ENCODE measurements at regions not wholly inside any gene's neighbourhood (a gene's known extent, or its start where the extent isn't known, plus 50 kb on each side); places are given as distances from the start of the nearest gene placed in this dataset.

DNA sequence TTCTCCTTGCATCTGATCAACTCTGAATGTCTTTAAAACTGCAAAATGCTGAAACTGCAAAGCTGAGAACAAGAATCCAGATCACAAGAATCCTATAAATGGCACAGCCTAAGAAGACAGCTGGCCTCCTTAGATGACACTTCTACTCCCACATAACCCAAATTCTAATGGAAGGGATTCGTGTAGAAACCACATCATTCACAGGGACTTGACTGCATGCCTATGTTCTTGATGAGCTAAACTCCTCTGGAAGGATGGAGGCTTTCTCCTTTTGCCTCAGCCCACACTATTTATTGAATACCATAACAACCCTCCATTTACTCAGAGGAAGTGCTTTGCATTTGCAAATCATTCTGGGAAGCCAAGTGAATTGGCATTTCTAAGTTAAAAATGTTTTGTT, 252.5 kb upstream of the VWC2 start:
- peak overlapping the region; percentile 21; the same call in 1 of the 2 replicates for H3K27ac Mint-ChIP-seq
- CTCF ChIA-PET: no interaction called here
- TF ChIP-seq, protein P1, sequence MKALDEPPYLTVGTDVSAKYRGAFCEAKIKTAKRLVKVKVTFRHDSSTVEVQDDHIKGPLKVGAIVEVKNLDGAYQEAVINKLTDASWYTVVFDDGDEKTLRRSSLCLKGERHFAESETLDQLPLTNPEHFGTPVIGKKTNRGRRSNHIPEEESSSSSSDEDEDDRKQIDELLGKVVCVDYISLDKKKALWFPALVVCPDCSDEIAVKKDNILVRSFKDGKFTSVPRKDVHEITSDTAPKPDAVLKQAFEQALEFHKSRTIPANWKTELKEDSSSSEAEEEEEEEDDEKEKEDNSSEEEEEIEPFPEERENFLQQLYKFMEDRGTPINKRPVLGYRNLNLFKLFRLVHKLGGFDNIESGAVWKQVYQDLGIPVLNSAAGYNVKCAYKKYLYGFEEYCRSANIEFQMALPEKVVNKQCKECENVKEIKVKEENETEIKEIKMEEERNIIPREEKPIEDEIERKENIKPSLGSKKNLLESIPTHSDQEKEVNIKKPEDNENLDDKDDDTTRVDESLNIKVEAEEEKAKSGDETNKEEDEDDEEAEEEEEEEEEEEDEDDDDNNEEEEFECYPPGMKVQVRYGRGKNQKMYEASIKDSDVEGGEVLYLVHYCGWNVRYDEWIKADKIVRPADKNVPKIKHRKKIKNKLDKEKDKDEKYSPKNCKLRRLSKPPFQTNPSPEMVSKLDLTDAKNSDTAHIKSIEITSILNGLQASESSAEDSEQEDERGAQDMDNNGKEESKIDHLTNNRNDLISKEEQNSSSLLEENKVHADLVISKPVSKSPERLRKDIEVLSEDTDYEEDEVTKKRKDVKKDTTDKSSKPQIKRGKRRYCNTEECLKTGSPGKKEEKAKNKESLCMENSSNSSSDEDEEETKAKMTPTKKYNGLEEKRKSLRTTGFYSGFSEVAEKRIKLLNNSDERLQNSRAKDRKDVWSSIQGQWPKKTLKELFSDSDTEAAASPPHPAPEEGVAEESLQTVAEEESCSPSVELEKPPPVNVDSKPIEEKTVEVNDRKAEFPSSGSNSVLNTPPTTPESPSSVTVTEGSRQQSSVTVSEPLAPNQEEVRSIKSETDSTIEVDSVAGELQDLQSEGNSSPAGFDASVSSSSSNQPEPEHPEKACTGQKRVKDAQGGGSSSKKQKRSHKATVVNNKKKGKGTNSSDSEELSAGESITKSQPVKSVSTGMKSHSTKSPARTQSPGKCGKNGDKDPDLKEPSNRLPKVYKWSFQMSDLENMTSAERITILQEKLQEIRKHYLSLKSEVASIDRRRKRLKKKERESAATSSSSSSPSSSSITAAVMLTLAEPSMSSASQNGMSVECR (CRISPR knock-in tag; IDR thresholded peaks at IDR 0.05; ENCODE audit: borderline replicate concordance): no peak
- TF ChIP-seq GRHL2 (CRISPR knock-in tag; IDR thresholded peaks at IDR 0.05; ENCODE audit: insufficient replicate concordance, severe bottlenecking) (no peak), ZNF263 (CRISPR knock-in tag; IDR thresholded peaks at IDR 0.05; ENCODE audit: low read depth) (no peak), ZNF317 (CRISPR knock-in tag; IDR thresholded peaks at IDR 0.05; ENCODE audit: borderline replicate concordance, low read depth) (no peak), ZNF219 (CRISPR knock-in tag; IDR thresholded peaks at IDR 0.05; ENCODE audit: borderline replicate concordance) (no peak)
- TF ChIP-seq, protein P2, sequence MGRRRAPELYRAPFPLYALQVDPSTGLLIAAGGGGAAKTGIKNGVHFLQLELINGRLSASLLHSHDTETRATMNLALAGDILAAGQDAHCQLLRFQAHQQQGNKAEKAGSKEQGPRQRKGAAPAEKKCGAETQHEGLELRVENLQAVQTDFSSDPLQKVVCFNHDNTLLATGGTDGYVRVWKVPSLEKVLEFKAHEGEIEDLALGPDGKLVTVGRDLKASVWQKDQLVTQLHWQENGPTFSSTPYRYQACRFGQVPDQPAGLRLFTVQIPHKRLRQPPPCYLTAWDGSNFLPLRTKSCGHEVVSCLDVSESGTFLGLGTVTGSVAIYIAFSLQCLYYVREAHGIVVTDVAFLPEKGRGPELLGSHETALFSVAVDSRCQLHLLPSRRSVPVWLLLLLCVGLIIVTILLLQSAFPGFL (CRISPR knock-in tag; IDR thresholded peaks at IDR 0.05; ENCODE audit: borderline replicate concordance): no peak
- TF ChIP-seq, protein P3, sequence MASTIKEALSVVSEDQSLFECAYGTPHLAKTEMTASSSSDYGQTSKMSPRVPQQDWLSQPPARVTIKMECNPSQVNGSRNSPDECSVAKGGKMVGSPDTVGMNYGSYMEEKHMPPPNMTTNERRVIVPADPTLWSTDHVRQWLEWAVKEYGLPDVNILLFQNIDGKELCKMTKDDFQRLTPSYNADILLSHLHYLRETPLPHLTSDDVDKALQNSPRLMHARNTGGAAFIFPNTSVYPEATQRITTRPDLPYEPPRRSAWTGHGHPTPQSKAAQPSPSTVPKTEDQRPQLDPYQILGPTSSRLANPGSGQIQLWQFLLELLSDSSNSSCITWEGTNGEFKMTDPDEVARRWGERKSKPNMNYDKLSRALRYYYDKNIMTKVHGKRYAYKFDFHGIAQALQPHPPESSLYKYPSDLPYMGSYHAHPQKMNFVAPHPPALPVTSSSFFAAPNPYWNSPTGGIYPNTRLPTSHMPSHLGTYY (CRISPR knock-in tag; IDR thresholded peaks at IDR 0.05): no peak
- TF ChIP-seq, protein P4, sequence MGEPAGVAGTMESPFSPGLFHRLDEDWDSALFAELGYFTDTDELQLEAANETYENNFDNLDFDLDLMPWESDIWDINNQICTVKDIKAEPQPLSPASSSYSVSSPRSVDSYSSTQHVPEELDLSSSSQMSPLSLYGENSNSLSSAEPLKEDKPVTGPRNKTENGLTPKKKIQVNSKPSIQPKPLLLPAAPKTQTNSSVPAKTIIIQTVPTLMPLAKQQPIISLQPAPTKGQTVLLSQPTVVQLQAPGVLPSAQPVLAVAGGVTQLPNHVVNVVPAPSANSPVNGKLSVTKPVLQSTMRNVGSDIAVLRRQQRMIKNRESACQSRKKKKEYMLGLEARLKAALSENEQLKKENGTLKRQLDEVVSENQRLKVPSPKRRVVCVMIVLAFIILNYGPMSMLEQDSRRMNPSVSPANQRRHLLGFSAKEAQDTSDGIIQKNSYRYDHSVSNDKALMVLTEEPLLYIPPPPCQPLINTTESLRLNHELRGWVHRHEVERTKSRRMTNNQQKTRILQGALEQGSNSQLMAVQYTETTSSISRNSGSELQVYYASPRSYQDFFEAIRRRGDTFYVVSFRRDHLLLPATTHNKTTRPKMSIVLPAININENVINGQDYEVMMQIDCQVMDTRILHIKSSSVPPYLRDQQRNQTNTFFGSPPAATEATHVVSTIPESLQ (CRISPR knock-in tag; IDR thresholded peaks at IDR 0.05): no peak
- TF ChIP-seq, protein P5, sequence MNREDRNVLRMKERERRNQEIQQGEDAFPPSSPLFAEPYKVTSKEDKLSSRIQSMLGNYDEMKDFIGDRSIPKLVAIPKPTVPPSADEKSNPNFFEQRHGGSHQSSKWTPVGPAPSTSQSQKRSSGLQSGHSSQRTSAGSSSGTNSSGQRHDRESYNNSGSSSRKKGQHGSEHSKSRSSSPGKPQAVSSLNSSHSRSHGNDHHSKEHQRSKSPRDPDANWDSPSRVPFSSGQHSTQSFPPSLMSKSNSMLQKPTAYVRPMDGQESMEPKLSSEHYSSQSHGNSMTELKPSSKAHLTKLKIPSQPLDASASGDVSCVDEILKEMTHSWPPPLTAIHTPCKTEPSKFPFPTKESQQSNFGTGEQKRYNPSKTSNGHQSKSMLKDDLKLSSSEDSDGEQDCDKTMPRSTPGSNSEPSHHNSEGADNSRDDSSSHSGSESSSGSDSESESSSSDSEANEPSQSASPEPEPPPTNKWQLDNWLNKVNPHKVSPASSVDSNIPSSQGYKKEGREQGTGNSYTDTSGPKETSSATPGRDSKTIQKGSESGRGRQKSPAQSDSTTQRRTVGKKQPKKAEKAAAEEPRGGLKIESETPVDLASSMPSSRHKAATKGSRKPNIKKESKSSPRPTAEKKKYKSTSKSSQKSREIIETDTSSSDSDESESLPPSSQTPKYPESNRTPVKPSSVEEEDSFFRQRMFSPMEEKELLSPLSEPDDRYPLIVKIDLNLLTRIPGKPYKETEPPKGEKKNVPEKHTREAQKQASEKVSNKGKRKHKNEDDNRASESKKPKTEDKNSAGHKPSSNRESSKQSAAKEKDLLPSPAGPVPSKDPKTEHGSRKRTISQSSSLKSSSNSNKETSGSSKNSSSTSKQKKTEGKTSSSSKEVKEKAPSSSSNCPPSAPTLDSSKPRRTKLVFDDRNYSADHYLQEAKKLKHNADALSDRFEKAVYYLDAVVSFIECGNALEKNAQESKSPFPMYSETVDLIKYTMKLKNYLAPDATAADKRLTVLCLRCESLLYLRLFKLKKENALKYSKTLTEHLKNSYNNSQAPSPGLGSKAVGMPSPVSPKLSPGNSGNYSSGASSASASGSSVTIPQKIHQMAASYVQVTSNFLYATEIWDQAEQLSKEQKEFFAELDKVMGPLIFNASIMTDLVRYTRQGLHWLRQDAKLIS (CRISPR knock-in tag; IDR thresholded peaks at IDR 0.05; ENCODE audit: borderline replicate concordance): no peak
- H3K27me3 Mint-ChIP-seq (ENCODE audit: low read depth): no peaks in the 10 kb centered on the region
- DNase-seq (ENCODE audit: low spot score): no peak
- POLR2A ChIA-PET: no interaction called here
- ATAC-seq: no peak; the same call in 1 of the 2 replicates
- peaks cover 27% of the 10 kb centered on the region for H3K4me1 Mint-ChIP-seq
- no peak overlapping the region for H3K4me3 Mint-ChIP-seq
- H3K9me3 Mint-ChIP-seq: peaks cover 4% of the 10 kb centered on the region; the same call in 1 of the 2 replicates
- H3K36me3 Mint-ChIP-seq: no peaks in the 10 kb centered on the region

DNA sequence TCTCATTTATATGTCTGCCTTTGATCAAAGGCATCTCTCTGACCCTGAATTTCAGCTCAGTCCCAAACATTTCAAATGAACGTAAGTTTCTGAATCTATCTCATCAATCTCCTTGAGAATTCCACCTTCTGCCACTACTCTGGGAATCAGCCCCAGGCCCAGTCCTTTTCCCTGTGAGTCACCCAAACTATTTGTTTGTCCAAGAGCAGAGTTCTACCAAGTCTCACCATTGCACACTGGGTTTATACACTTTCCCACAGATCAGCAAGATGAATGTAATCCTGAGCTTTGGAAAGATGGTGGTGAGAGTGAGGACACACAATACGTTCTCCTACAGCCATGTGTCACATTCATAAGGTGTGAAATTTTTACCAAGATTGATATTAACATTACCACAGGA, 251.3 kb upstream of the VWC2 start:
- Mint-ChIP-seq H3K4me1 (peaks cover 27% of the 10 kb centered on the region), H3K36me3 (no peaks in the 10 kb centered on the region), H3K4me3 (no peak overlapping the region), H3K9me3 (peaks cover 7% of the 10 kb centered on the region; the same call in 1 of the 2 replicates), H3K27ac (peak overlapping the region; percentile 25; the same call in 1 of the 2 replicates), H3K27me3 (ENCODE audit: low read depth) (no peaks in the 10 kb centered on the region)
- POLR2A ChIA-PET: no interaction called here
- CTCF ChIA-PET: no interaction called here
- ATAC-seq (no peak), DNase-seq (ENCODE audit: low spot score) (no peak)
- TF ChIP-seq EMX1 (CRISPR knock-in tag; IDR thresholded peaks at IDR 0.05) (no peak), NR2C2 (CRISPR knock-in tag; IDR thresholded peaks at IDR 0.05) (no peak), ATF1 (CRISPR knock-in tag; IDR thresholded peaks at IDR 0.05) (no peak), MXD4 (CRISPR knock-in tag; IDR thresholded peaks at IDR 0.05; ENCODE audit: borderline replicate concordance) (no peak)
- TF ChIP-seq, protein P6, sequence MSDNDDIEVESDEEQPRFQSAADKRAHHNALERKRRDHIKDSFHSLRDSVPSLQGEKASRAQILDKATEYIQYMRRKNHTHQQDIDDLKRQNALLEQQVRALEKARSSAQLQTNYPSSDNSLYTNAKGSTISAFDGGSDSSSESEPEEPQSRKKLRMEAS (CRISPR knock-in tag; IDR thresholded peaks at IDR 0.05): no peak
- TF ChIP-seq, protein P7, sequence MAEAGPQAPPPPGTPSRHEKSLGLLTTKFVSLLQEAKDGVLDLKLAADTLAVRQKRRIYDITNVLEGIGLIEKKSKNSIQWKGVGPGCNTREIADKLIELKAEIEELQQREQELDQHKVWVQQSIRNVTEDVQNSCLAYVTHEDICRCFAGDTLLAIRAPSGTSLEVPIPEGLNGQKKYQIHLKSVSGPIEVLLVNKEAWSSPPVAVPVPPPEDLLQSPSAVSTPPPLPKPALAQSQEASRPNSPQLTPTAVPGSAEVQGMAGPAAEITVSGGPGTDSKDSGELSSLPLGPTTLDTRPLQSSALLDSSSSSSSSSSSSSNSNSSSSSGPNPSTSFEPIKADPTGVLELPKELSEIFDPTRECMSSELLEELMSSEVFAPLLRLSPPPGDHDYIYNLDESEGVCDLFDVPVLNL (CRISPR knock-in tag; IDR thresholded peaks at IDR 0.05; ENCODE audit: borderline replicate concordance, low read depth): no peak
- TF ChIP-seq, protein P8, sequence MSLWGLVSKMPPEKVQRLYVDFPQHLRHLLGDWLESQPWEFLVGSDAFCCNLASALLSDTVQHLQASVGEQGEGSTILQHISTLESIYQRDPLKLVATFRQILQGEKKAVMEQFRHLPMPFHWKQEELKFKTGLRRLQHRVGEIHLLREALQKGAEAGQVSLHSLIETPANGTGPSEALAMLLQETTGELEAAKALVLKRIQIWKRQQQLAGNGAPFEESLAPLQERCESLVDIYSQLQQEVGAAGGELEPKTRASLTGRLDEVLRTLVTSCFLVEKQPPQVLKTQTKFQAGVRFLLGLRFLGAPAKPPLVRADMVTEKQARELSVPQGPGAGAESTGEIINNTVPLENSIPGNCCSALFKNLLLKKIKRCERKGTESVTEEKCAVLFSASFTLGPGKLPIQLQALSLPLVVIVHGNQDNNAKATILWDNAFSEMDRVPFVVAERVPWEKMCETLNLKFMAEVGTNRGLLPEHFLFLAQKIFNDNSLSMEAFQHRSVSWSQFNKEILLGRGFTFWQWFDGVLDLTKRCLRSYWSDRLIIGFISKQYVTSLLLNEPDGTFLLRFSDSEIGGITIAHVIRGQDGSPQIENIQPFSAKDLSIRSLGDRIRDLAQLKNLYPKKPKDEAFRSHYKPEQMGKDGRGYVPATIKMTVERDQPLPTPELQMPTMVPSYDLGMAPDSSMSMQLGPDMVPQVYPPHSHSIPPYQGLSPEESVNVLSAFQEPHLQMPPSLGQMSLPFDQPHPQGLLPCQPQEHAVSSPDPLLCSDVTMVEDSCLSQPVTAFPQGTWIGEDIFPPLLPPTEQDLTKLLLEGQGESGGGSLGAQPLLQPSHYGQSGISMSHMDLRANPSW (CRISPR knock-in tag; conservative IDR thresholded peaks at IDR 0.05; ENCODE audit: low read depth): no peak
